Raji (cell line): ENCODE measurements at regions not wholly inside any gene's neighbourhood (a gene's known extent, or its start where the extent isn't known, plus 50 kb on each side); places are given as distances from the start of the nearest gene placed in this dataset.

Experiments
- POLR2A ChIP-seq: IDR thresholded peaks from 2 replicates; pipeline ENCODE4 v1.6.1; 2011; ENCODE audit warnings: low read depth, low read length, control low read depth; ENCODE audit not compliant: insufficient read depth

DNA sequence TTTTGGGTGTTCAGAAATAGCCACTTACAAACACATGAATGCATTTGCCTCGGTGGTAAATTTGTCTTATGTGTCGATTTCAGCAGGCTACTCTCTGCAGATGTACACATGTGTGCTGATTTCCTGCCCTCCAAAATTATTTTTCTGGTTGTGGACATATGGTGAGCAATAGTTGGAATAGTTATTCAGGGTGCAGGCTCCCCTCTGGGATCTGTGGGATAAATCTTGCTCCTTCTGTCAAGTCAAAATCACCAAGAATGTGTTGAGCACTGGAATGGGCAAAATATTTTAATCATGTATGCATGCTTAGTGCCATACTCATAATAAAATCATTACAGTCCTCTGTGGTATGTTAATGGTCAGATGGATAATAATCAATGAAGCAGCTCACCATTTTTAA, 684.5 kb downstream of the BCL11A start:
- TF ChIP-seq POLR2A = no peak

DNA sequence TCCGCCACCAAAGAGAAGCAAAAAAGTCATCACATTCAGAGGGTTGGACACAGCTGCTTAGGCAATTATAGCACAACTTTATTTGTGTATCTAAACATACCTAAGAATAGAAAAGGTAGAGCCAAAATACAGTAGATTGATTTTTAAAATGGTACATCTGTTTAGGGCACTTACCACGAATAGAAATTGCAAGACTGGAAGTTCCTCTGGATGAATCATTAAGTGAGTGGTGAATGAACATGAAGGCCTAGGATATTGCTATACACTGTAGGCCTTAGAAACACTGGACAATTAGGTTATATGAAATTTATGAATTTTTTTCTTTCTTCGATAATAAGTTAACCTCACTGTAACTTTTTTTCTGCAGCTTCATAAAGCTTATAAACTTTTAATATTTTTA, 687.0 kb downstream of the BCL11A start:
- TF ChIP-seq POLR2A = no peak

DNA sequence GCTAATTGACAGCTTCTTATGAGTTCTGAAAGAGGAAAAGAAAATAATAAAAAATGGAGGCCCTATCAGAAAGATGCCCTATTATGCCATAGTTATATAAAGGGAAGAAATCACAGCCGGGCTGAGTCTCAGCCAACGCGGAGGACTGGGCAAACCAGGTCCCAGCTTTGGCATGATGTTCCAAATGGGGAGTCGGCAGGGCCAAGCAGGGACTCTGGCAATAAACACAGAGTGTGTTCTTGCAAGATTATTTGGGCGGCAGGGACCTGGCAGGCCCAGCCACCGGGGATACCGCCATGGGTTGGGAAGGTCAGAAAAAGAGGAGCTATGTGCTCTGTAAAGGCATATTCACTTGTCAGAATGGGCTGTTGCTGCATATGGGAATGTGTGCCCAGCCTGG, 694.9 kb downstream of the BCL11A start:
- TF ChIP-seq POLR2A = no peak

DNA sequence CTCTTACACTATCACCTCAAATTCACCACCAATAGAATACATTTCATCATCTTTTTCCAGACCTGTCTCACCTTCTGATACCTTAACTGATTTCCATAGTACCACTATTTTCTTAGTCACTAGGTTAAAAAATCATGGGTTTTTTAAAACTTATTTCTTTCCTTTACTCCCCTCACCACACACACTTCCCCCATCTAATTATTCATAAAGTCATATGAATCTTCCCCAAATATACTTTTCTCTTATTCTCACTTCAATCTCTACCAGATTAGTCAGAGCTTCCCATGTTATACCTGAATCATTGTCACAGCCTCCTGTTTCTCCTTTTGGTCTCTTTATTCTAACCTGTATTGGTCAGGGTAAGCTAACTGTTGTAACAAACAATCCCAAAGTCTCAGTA, 696.3 kb downstream of the BCL11A start:
- TF ChIP-seq POLR2A = no peak

DNA sequence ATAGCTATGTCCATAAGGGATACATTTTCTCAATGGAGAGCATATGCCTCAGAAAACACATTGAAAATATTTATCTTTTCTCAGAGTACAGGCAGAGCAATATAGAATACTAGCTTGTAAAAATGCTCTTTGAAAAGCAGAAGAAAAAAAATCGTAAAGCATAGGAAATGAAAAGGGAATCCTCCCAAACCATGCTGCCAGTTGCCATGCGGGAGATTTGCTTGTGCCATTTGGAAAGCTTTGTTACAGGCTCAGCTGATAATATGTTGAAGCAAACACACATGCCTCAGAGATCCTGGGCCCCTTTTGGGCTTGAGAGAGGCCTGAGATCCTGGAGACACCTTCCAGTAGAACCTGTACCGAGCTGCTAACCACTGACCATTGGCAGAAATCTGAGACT, 697.1 kb downstream of the BCL11A start:
- no peak for TF ChIP-seq POLR2A

DNA sequence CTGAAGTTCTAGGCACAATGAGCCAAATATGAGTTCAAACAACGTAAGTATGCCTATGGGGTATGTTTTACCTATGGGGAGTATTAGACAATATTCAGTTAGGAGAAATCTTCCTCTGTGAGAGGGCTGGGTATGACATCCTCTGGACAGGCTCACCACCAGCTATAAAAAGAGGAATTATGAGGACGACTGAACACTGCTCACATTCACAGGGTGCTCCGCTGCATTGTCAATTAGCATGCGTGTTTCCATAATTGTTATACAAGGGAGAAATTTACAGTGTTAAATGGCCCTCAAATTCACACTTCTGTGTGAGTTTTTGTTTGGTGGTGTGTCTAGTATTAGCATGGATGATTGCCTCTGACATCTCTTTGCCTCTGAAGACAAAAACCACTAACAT, 700.4 kb downstream of the BCL11A start:
- TF ChIP-seq POLR2A = no peak

DNA sequence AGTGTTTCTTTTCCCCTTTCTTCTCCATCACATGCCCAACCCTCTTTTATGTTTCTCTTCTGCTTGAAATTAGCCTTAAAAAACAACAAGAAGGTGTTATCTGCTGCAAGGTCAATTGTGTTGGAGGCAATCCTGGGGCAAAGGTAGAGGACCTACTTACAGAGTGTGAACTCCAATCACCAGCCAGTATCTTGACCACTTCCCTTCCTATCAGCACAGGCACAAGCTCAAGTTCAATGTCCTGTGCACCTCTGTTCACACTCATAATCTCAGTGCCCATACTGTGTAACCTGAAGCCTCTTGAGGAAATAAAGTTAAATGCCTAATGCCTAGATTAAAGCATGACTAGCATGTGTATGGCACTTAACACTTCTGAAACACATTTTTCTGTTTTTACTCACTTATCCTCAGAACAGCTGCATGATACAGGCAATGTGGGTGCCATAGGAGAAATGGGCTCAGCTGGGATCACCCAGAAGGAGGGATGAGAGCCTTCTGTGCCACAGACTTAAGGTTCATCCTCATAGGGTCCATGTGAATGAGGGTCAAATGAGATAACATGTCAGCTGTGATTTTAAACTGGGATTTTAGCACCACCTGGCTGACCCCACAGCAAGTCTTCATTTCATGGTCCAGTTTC, 701.5 kb downstream of the BCL11A start:
- no peak for TF ChIP-seq POLR2A

DNA sequence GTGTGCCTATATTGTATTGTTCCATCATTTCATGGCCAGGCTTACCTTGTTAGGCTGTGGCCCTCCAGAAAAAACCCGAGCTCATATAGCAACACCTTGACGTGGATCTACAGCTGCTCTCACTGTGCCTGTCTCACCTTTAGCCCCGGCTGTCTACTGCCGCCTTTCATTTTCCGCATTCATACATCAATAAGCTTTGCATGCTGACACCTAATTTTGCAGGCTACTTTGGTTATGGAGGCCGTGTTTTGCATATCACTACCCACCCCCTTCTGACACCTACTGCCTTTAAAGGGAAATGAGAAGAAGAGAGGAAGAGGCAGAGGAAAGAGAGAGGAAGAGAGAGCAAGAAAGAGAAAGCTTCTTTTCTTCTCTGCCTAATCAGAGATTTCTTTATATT, 702.9 kb downstream of the BCL11A start:
- TF ChIP-seq POLR2A = no peak

DNA sequence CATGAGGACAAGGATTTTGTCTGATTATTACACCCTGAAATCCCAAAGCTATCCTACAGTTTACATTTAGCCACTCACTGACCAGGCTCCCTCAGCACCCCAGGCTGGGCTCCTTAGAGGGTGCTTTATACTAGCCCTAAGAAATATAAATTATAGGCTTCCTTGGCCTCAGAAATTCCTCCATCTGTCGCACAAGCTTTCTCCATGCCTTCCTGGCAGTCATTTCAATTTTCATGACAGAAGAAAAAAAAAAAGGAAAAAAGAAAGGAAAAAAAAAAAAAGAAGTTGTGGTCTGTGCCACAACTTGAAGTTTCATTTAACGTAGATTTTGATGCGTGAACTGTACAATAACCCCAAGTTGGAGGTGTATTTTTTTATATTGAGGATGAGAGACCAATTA, 719.5 kb downstream of the BCL11A start:
- no peak for TF ChIP-seq POLR2A

DNA sequence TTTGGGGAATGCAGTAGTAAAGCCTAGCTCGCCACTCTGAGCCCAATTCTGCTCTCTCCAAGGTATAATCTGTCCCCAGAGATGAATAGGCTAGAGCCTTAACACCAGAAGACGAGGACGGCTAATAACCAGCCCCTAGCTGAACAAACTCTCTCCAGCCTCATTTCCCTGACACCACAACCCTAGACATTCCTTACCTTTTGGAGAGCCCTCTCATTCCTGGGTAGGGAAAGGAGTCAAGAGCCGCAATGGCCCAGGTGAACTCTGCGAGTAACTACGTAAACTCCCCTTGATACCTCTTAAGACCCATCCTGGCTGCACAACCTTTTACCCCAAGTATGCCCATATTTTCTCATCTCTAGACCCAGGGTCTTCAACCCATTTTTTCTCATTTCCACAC, 722.9 kb downstream of the BCL11A start:
- TF ChIP-seq POLR2A = no peak

DNA sequence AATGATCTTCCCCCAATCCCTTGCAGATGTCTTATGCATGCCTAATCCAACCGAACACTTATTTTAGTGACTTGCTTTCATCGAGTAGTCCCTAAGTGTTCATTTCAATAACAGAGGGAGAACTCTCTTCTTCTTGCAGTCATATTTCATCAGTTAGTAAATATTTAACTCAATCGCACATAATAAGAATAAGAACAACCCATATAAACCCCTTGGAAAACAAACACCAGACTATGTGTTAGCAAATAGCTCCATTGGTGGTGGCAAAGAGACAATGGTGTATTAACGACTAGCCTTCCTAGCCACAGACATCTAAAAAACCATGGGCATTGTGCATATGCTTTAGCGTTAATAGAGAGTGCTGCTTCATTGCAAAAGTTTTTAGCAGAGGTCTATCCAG, 725.8 kb downstream of the BCL11A start:
- no peak for TF ChIP-seq POLR2A

DNA sequence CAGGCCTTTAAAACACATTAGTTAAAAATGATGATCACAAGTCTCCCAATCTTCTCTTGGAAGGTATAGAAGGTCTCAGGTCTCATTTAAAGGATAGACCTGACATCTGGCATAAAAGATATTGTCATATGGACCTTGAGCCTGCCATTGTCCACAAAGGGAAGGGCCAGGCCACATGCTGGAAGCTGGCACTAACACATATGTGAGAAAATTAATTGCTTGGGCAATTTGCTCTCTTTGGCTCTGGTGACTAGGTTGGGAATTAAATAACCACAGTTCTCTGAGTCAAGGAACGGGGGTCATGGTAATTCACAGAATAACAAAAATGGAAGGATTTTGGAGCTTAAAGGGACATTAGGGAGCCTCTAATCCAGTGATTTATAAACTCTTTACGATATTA, 727.3 kb downstream of the BCL11A start:
- no peak for TF ChIP-seq POLR2A

DNA sequence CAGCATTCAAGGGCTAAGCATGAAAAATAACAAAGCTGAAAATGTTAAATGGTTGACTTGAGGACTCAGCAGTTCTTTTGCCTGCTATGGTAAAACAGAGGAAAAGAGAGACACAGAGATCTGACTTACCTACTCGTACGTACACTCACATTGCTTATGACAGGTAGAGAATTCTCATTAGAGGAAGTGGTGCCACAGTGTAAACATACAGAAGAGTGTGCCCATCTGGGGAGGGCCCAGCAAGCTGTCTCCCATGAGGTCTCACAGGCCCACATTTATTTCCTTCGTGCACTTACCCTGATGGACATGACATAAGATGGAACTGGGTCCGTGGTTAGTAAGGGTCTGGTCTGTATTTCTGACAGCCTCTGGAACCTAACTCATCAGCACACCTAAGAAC, 729.1 kb downstream of the BCL11A start:
- TF ChIP-seq POLR2A = no peak

DNA sequence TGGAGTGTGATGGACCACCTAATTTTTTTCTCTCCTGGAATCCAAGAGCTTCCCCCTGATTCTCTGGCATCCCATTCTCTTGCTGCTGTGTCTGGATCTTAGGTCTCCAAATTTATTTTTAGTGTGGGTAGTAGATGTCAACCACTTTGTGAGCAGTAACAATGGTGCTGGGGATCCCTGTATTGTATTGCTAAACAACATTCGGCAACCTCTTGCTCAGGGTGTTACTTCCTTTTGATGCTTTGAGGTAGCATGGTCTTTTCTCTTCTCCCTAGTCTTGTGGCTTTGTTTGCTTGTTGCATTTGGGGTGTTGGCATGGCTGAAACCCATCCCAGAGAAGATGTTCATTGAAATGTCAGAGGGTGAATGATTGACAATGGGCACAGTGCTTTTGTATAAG, 737.4 kb downstream of the BCL11A start:
- TF ChIP-seq POLR2A = no peak

DNA sequence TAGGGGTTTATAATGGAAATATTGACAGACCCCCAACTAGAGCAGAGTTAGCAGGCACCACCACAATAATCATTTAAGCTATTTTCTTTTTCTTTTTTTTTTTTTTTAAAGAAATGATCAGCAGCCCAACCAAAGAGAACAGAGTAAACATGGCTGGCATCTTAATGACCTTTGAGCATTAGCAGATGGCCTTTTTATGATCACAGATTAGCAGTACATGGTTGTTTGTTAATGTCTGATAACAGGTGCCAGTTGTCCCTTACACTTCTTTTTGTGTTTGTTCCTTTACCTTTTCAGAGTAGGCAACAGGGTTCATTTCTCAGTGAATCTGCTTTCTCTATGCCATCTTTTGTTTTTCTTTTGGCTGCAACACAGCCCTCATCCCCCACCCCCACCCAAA, 747.0 kb downstream of the BCL11A start:
- no peak for TF ChIP-seq POLR2A

DNA sequence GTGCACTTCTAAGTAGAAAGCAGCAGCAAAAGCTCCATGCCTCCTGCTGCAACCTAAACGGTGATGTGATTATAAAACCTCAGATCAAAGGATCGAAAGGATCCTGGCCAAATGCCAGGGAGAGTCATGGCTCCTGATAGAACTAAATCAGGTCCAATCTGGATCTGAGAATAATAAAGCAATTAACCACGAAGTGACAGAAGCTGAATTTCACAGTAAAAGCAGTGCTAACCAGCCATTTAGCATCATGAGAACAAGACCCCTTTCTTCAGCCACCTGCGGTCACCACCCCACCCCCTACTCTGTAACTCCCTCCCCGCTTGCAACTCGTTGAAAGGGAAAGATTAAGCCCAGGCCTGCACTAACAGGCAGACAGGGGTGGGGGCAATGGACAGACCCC, 748.7 kb downstream of the BCL11A start:
- TF ChIP-seq POLR2A = no peak

DNA sequence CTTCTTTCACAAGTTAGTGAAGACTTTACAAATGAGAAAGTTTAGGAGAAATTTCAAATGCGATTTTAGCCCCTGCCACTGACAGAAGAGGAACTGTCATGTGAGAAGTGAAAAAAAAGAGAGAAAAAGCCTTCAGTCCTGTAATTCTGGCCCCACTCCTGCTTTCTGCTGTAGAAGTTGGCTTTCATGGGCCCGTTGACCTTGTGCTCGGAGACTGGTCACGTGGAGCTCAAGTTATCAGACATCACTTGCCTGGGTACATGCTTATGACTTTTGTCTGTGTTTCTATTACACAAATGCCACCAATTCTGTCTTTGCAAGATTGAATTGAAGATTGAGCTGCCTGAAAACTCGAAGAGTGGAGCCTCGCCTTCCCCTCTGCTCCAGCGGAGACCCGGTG, 749.9 kb downstream of the BCL11A start:
- TF ChIP-seq POLR2A = no peak
